ENCODE measurements at regions not wholly inside any gene's neighbourhood (a gene's known extent, or its start where the extent isn't known, plus 50 kb on each side); places are given as distances from the start of the nearest gene placed in this dataset.

- DNase-seq (ENCODE audit: low read depth in 3 of 3), result no peak
Observed at GRCh38 chr4:4735870-4736269, 123.6 kb upstream of the MSX1 start.

- DNase-seq (ENCODE audit: low read depth in 3 of 3), result no peak
Observed at GRCh38 chr4:4735136-4735750, 124.2 kb upstream of the MSX1 start.

- no peak for DNase-seq (ENCODE audit: low read depth in 3 of 3)
Observed at GRCh38 chr4:4734425-4734824, 125.0 kb upstream of the MSX1 start.

GRCh38 chr4:4733663-4734062, 125.8 kb upstream of the MSX1 start:
- DNase-seq (ENCODE audit: low read depth in 3 of 3), result no peak

GRCh38 chr4:4730249-4730648, 129.2 kb upstream of the MSX1 start:
- DNase-seq (ENCODE audit: low read depth in 3 of 3), result no peak

GRCh38 chr4:4729206-4729605, 130.3 kb upstream of the MSX1 start:
- no peak for DNase-seq (ENCODE audit: low read depth in 3 of 3)

GRCh38 chr4:4727536-4727935, 131.9 kb upstream of the MSX1 start:
- DNase-seq (ENCODE audit: low read depth in 3 of 3), result no peak

GRCh38 chr4:4726051-4726450, 133.4 kb upstream of the MSX1 start:
- no peak for DNase-seq (ENCODE audit: low read depth in 3 of 3)

GRCh38 chr4:4724321-4724720, 135.1 kb upstream of the MSX1 start:
- DNase-seq (ENCODE audit: low read depth in 3 of 3), result no peak

GRCh38 chr4:4721636-4722035, 137.8 kb upstream of the MSX1 start:
- DNase-seq (ENCODE audit: low read depth in 3 of 3), result no peak

- no peak for DNase-seq (ENCODE audit: low read depth in 3 of 3)
Observed at GRCh38 chr4:4720646-4721045, 138.8 kb upstream of the MSX1 start.

GRCh38 chr4:4719436-4719835, 140.0 kb upstream of the MSX1 start:
- DNase-seq (ENCODE audit: low read depth in 3 of 3), result no peak

GRCh38 chr4:4717692-4718091, 141.8 kb upstream of the MSX1 start:
- DNase-seq (ENCODE audit: low read depth in 3 of 3), result no peak

GRCh38 chr4:4714331-4714730, 145.1 kb upstream of the MSX1 start:
- DNase-seq (ENCODE audit: low read depth in 3 of 3), result no peak

- DNase-seq (ENCODE audit: low read depth in 3 of 3), result no peak
Observed at GRCh38 chr4:4712800-4713528, 146.5 kb upstream of the MSX1 start.

- no peak for DNase-seq (ENCODE audit: low read depth in 3 of 3)
Observed at GRCh38 chr4:4711902-4712301, 147.6 kb upstream of the MSX1 start.

- no peak for DNase-seq (ENCODE audit: low read depth in 3 of 3)
Observed at GRCh38 chr4:4709736-4710135, 149.7 kb upstream of the MSX1 start.

GRCh38 chr4:4704267-4704666, 155.2 kb upstream of the MSX1 start:
- no peak for DNase-seq (ENCODE audit: low read depth in 3 of 3)

- DNase-seq (ENCODE audit: low read depth in 3 of 3), result no peak
Observed at GRCh38 chr4:4697584-4697983, 155.7 kb upstream of the STX18 start.

GRCh38 chr4:4696530-4696929, 154.7 kb upstream of the STX18 start:
- no peak for DNase-seq (ENCODE audit: low read depth in 3 of 3)

GRCh38 chr4:4695497-4695896, 153.6 kb upstream of the STX18 start:
- no peak for DNase-seq (ENCODE audit: low read depth in 3 of 3)

- DNase-seq (ENCODE audit: low read depth in 3 of 3), result no peak
Observed at GRCh38 chr4:4694827-4695226, 153.0 kb upstream of the STX18 start.

- DNase-seq (ENCODE audit: low read depth in 3 of 3), result no peak
Observed at GRCh38 chr4:4694296-4694772, 152.5 kb upstream of the STX18 start.

Measured in stimulated activated CD4-positive, alpha-beta T cell treated with anti-CD3 and anti-CD28 coated beads, TNF-alpha, amount 100 ng/mL, for 48 hours (primary cell).